Keratinocyte (primary cell): ENCODE measurements at regions not wholly inside any gene's neighbourhood (a gene's known extent, or its start where the extent isn't known, plus 50 kb on each side); places are given as distances from the start of the nearest gene placed in this dataset.
A peak's percentile ranks its signal among the peaks of the same experiment; 100 is the strongest.

Source experiments
- DNase-seq: peaks from one replicate; pipeline ENCODE4 v3.0.0-alpha.2; 2011; ENCODE audit warnings: low read depth, missing footprints, low spot score
- FAIRE-seq: peaks from 2 replicates; lab custom pipeline; 2011; peaks lifted over from hg19 to GRCh38; lab: Jason Lieb, UNC
- H2AFZ ChIP-seq: 2 replicates; pipeline ENCODE4 v1.6.0; 2012; ENCODE audit warnings: low read length, control low read depth, inconsistent platforms; ENCODE audit not compliant: control insufficient read depth
- H3K27ac ChIP-seq: 2 replicates; pipeline ENCODE4 v1.5.1; 2011; ENCODE audit warnings: low read length; ENCODE audit not compliant: control insufficient read depth, insufficient read depth
- H3K27me3 ChIP-seq: 3 replicates; pipeline ENCODE4 v1.6.0; 2011; ENCODE audit warnings: low read length; ENCODE audit not compliant: control insufficient read depth, insufficient read depth; ENCODE audit errors: extremely low read depth
- H3K36me3 ChIP-seq, 2 experiments: 2 replicates in 1 of 2; 3 replicates in 1 of 2; pipeline ENCODE4 v1.5.1; 2011; ENCODE audit warnings: low read length in 2 of 2, mild to moderate bottlenecking in 1 of 2; ENCODE audit not compliant: control insufficient read depth in 2 of 2, insufficient read depth in 2 of 2; ENCODE audit errors: extremely low read depth in 1 of 2
- H3K4me1 ChIP-seq: 3 replicates; pipeline ENCODE4 v1.5.1; 2011; ENCODE audit warnings: low read length; ENCODE audit not compliant: control insufficient read depth, insufficient read depth; ENCODE audit errors: extremely low read depth
- H3K4me2 ChIP-seq: 3 replicates; pipeline ENCODE4 v1.6.0; 2011; ENCODE audit warnings: low read depth, low read length; ENCODE audit not compliant: control insufficient read depth, insufficient read depth; ENCODE audit errors: extremely low read depth
- H3K4me3 ChIP-seq, 3 experiments: fragments of 200-600 bp in 1 of 3; sonication (generic) in 1 of 3; 2 replicates in 2 of 3; 3 replicates in 1 of 3; pipeline ENCODE4 v1.5.1; 2011 to 2016; ENCODE audit warnings: low read length in 3 of 3, mild to moderate bottlenecking in 3 of 3, control low read depth in 2 of 3, inconsistent platforms in 1 of 3, low read depth in 1 of 3, mixed read lengths in 1 of 3, mixed run types in 1 of 3, moderate library complexity in 1 of 3; ENCODE audit not compliant: control insufficient read depth in 2 of 3, insufficient read depth in 2 of 3; ENCODE audit errors: extremely low read depth in 1 of 3
- H3K79me2 ChIP-seq: 2 replicates; pipeline ENCODE4 v1.6.0; 2012; ENCODE audit warnings: low read length; ENCODE audit not compliant: control insufficient read depth, insufficient read depth
- H3K9ac ChIP-seq: 3 replicates; pipeline ENCODE4 v1.6.0; 2011; ENCODE audit warnings: low read length; ENCODE audit not compliant: control insufficient read depth, insufficient read depth; ENCODE audit errors: extremely low read depth
- H3K9me1 ChIP-seq: 3 replicates; pipeline ENCODE4 v1.6.0; 2011; ENCODE audit warnings: low read length; ENCODE audit not compliant: control insufficient read depth, insufficient read depth; ENCODE audit errors: extremely low read depth
- H3K9me3 ChIP-seq: 2 replicates; pipeline ENCODE4 v1.5.1; 2012; ENCODE audit warnings: low read depth, low read length; ENCODE audit not compliant: control insufficient read depth
- H4K20me1 ChIP-seq: 3 replicates; pipeline ENCODE4 v1.6.0; 2011; ENCODE audit warnings: low read length; ENCODE audit not compliant: control insufficient read depth, insufficient read depth; ENCODE audit errors: extremely low read depth
- CTCF ChIP-seq, 3 experiments: IDR thresholded peaks in 1 of 3; conservative IDR thresholded peaks in 1 of 3; optimal IDR thresholded peaks in 1 of 3; 2 replicates in 2 of 3; 3 replicates in 1 of 3; pipeline versions ENCODE3 to v1.5.1; 2011; ENCODE audit warnings: low read length in 3 of 3, mild to moderate bottlenecking in 3 of 3, moderate library complexity in 2 of 3, control low read depth in 1 of 3, inconsistent platforms in 1 of 3; ENCODE audit not compliant: insufficient read depth in 2 of 3; ENCODE audit errors: extremely low read depth in 1 of 3
- EZH2 ChIP-seq: IDR thresholded peaks from one replicate; pipeline ENCODE4 v1.6.1; 2012; ENCODE audit warnings: inconsistent platforms, mild to moderate bottlenecking, low read length, moderate library complexity
- dilution Hi-C: fragments of 300-500 bp; cut with MboI; formaldehyde crosslinking; loops from one replicate; pipeline ENCODE4 v1.7.0; 2020; ENCODE audit warnings: low sequenced_read_pairs; ENCODE audit not compliant: extremely low pct_ligation_motif_present

- Histone ChIP-seq H3K4me1 (no peaks in the 10 kb centered on the region), H3K4me2 (no peak overlapping the region), H4K20me1 (no peaks in the 10 kb centered on the region), H3K36me3 (no peaks in the 10 kb centered on the region), H3K9me3 (no peaks in the 10 kb centered on the region), H3K27ac (no peak overlapping the region), H2AFZ (no peak overlapping the region), H3K9me1 (no peaks in the 10 kb centered on the region), H3K4me3 (no peak overlapping the region), H3K27me3 (peaks cover 9% of the 10 kb centered on the region), H3K9ac (no peak overlapping the region), H3K79me2 (no peaks in the 10 kb centered on the region)
- peak; percentile 52 for FAIRE-seq
- no peak for TF ChIP-seq CTCF (optimal IDR thresholded peaks at IDR 0.05 in 1 of 3, IDR thresholded peaks at IDR 0.05 in 1 of 3, conservative IDR thresholded peaks at IDR 0.05 in 1 of 3; ENCODE audit: extremely low read depth in 1 of 3, insufficient read depth in 2 of 3, low read length in 3 of 3)
- TF ChIP-seq EZH2 = no peak
- no peak for DNase-seq
- dilution Hi-C loops = no loop called here
Measured at GRCh38 chr6:2491137-2491536, 245.7 kb upstream of the GMDS start.

GRCh38 chr6:2488578-2488977, 243.2 kb upstream of the GMDS start:
- Histone ChIP-seq H3K36me3 (no peaks in the 10 kb centered on the region), H4K20me1 (no peaks in the 10 kb centered on the region), H3K27ac (no peak overlapping the region), H3K4me1 (no peaks in the 10 kb centered on the region), H3K9me1 (no peaks in the 10 kb centered on the region), H3K4me3 (no peak overlapping the region), H3K27me3 (peaks cover 11% of the 10 kb centered on the region), H3K79me2 (no peaks in the 10 kb centered on the region), H3K9me3 (no peaks in the 10 kb centered on the region), H2AFZ (no peak overlapping the region), H3K4me2 (no peak overlapping the region), H3K9ac (no peak overlapping the region)
- dilution Hi-C loops = no loop called here
- no peak for DNase-seq
- no peak for FAIRE-seq
- no peak for TF ChIP-seq EZH2

- no peak overlapping the region for H3K9ac ChIP-seq
- DNase-seq (no peak), FAIRE-seq (no peak)
- H4K20me1 ChIP-seq = no peaks in the 10 kb centered on the region
- dilution Hi-C loops = no loop called here
- H3K4me2 ChIP-seq = no peak overlapping the region
- H3K27ac ChIP-seq = no peak overlapping the region
- H2AFZ ChIP-seq = no peak overlapping the region
- H3K27me3 ChIP-seq = peaks cover 11% of the 10 kb centered on the region
- H3K79me2 ChIP-seq = no peaks in the 10 kb centered on the region
- TF ChIP-seq CTCF (optimal IDR thresholded peaks at IDR 0.05 in 1 of 3, IDR thresholded peaks at IDR 0.05 in 1 of 3, conservative IDR thresholded peaks at IDR 0.05 in 1 of 3; ENCODE audit: extremely low read depth in 1 of 3, insufficient read depth in 2 of 3, low read length in 3 of 3) = no peak
- TF ChIP-seq EZH2 = no peak
- no peaks in the 10 kb centered on the region for H3K9me1 ChIP-seq
- no peak overlapping the region for H3K4me3 ChIP-seq
- peaks cover 2% of the 10 kb centered on the region for H3K9me3 ChIP-seq
- H3K36me3 ChIP-seq = no peaks in the 10 kb centered on the region
- no peaks in the 10 kb centered on the region for H3K4me1 ChIP-seq
Measured at GRCh38 chr6:2485116-2485515, 239.7 kb upstream of the GMDS start.
